GM19043 (cell line): ENCODE measurements at regions not wholly inside any gene's neighbourhood (a gene's known extent, or its start where the extent isn't known, plus 50 kb on each side); places are given as distances from the start of the nearest gene placed in this dataset.

Experiments
- ATAC-seq: cut with Tn5 transposase; IDR thresholded peaks from one replicate; pipeline ENCODE4 v1.9.1; 2021; ENCODE audit warnings: low read depth; ENCODE audit not compliant: unreplicated experiment

- ATAC-seq = no peak
Measured at GRCh38 chr5:125833398-125833797, 589.8 kb upstream of the GRAMD2B start.

- ATAC-seq = no peak
Measured at GRCh38 chr5:125834438-125835115, 588.6 kb upstream of the GRAMD2B start.

GRCh38 chr5:125835293-125836172, 587.7 kb upstream of the GRAMD2B start:
- no peak for ATAC-seq

- ATAC-seq = no peak
Measured at GRCh38 chr5:125836256-125836655, 587.0 kb upstream of the GRAMD2B start.

- no peak for ATAC-seq
Measured at GRCh38 chr5:125837866-125838265, 585.3 kb upstream of the GRAMD2B start.

- no peak for ATAC-seq
Measured at GRCh38 chr5:125847561-125847960, 575.6 kb upstream of the GRAMD2B start.

GRCh38 chr5:125848751-125849150, 574.5 kb upstream of the GRAMD2B start:
- no peak for ATAC-seq

- no peak for ATAC-seq
Measured at GRCh38 chr5:125856949-125857348, 566.3 kb upstream of the GRAMD2B start.

GRCh38 chr5:125863579-125863978, 559.6 kb upstream of the GRAMD2B start:
- ATAC-seq = no peak

GRCh38 chr5:125865166-125865815, 557.9 kb upstream of the GRAMD2B start:
- ATAC-seq = no peak

- ATAC-seq = no peak
Measured at GRCh38 chr5:125868036-125868435, 555.2 kb upstream of the GRAMD2B start.

- no peak for ATAC-seq
Measured at GRCh38 chr5:125870256-125870655, 553.0 kb upstream of the GRAMD2B start.

GRCh38 chr5:125874057-125874456, 549.2 kb upstream of the GRAMD2B start:
- ATAC-seq = no peak

- no peak for ATAC-seq
Measured at GRCh38 chr5:125874717-125875116, 548.5 kb upstream of the GRAMD2B start.

GRCh38 chr5:125877248-125877647, 546.0 kb upstream of the GRAMD2B start:
- no peak for ATAC-seq

- ATAC-seq = no peak
Measured at GRCh38 chr5:125882061-125882460, 541.1 kb upstream of the GRAMD2B start.

GRCh38 chr5:125883223-125883622, 540.0 kb upstream of the GRAMD2B start:
- no peak for ATAC-seq

GRCh38 chr5:125888358-125888757, 534.9 kb upstream of the GRAMD2B start:
- ATAC-seq = no peak

GRCh38 chr5:125890511-125890931, 532.7 kb upstream of the GRAMD2B start:
- ATAC-seq = no peak

- ATAC-seq = no peak
Measured at GRCh38 chr5:125891061-125891725, 532.0 kb upstream of the GRAMD2B start.

- ATAC-seq = no peak
Measured at GRCh38 chr5:125894383-125894782, 528.8 kb upstream of the GRAMD2B start.
